MG63 (cell line): ENCODE measurements at regions not wholly inside any gene's neighbourhood (a gene's known extent, or its start where the extent isn't known, plus 50 kb on each side); places are given as distances from the start of the nearest gene placed in this dataset.

ENCODE experiments used
- DNase-seq: peaks from one replicate; pipeline ENCODE4 v3.0.0-alpha.2; 2020
- H3K27me3 ChIP-seq: fragments of 250-450 bp; sonication (Bioruptor Pico); 2 replicates; pipeline ENCODE4 v1.5.1; 2020; ENCODE audit warnings: mild to moderate bottlenecking, moderate library complexity
- H3K36me3 ChIP-seq: fragments of 250-450 bp; sonication (Bioruptor Pico); 2 replicates; pipeline ENCODE4 v1.5.1; 2020; ENCODE audit warnings: mild to moderate bottlenecking, moderate library complexity
- H3K4me3 ChIP-seq: fragments of 250-450 bp; sonication (Bioruptor Pico); 2 replicates; pipeline ENCODE4 v1.5.1; 2020; ENCODE audit warnings: mild to moderate bottlenecking, moderate library complexity
- H3K9me3 ChIP-seq: fragments of 250-450 bp; sonication (Bioruptor Pico); 2 replicates; pipeline ENCODE4 v1.5.1; 2020; ENCODE audit warnings: mild to moderate bottlenecking, moderate library complexity

DNA sequence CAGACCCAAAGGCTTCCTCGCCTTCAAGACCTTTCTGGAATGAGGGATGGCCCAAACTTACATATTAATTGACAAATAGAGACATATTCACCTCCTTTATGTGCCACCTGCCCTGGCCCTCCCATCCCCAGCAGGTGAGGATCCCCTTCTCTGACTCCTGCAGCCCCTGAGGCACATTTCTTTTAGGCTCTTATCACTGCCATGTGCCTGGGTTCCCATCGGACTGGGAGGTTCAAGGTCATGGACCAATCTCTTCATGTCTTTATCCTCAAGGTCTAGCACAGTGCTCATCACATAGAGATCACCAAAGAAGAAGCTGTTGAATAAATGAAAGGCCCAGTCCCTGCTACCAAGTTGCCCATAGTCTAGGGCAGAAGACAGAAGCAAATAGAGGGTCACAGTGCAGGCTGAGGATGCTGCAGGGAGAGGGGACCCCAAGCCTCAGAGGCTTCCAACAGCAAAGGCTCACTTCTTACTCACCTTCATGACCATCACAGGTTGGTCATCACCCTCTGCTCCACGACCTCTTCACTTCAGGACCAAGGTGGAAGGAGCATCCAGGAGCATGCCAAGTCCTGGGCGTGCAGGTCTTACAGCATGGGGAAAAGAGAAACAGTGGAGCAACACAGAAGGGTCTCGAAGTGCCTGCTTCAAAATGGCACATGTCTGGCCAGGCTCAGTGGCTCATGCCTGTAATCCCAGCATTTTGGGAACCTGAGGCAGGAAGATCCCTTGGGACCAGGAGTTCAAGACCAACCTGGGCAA, 193.9 kb downstream of the SMAD2 start:
- no peaks in the 10 kb centered on the region for H3K36me3 ChIP-seq
- no peaks in the 10 kb centered on the region for H3K9me3 ChIP-seq
- DNase-seq = no peak
- peaks cover 9% of the 10 kb centered on the region for H3K27me3 ChIP-seq
- H3K4me3 ChIP-seq = no peak overlapping the region

DNA sequence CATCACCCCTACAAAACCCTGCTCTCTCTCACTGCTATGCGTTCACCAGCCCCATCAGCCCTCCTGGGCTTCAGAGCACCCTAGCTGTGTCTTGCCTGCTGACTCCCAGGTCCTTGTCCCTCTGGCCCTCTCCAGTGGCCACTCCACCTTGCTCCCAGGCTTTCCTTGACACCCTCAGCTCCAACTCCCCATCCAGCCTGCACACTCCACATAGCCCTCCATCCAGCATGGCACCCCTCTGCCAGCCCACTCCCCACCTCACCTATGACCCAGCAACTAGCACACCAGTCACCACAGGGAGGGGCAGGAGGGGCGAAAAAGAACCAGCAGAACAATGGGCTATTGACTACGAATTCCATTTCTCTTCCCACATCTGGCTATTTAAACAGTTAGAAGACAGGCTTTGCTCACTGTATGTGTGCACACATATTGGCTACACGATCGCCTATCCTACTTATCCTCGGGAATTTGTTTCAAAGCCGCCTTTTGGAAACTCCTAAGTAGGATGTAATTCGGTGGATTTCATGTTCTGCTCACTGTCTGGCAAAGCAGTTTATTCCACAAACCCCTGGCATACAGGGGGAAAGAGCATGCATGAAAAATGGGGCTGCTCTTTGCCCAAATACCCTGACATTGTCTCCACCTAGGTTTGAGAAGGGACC, 195.3 kb downstream of the SMAD2 start:
- Histone ChIP-seq H3K36me3 (no peaks in the 10 kb centered on the region), H3K27me3 (peaks cover 3% of the 10 kb centered on the region; the same call in 1 of the 2 replicates), H3K4me3 (no peak overlapping the region), H3K9me3 (no peaks in the 10 kb centered on the region)
- DNase-seq = no peak

DNA sequence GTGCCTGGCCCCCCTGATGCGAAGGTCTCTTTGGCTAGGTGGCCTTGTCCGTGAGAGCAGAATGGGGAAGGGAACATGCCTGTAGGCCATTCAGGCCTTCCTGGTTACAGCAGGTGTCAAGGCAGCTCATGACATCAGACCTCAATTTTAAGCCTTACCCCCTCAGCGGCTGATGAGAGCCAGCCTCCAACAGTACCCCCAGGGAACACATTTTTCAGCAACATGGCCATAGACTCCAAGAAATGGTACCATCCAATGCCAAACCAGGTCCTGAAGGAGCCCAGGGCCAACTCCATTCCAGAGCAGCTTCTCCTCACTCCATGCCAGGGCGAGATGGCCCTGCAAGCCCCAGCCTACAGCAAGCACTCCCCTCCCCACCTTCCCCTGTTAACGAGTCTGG, 199.2 kb downstream of the SMAD2 start:
- H3K27me3 ChIP-seq = peaks cover 3% of the 10 kb centered on the region; the same call in 1 of the 2 replicates
- no peak for DNase-seq
- no peaks in the 10 kb centered on the region for H3K36me3 ChIP-seq
- no peak overlapping the region for H3K4me3 ChIP-seq
- no peaks in the 10 kb centered on the region for H3K9me3 ChIP-seq

- Histone ChIP-seq H3K9me3 (no peaks in the 10 kb centered on the region), H3K27me3 (peaks cover under 1% of the 10 kb centered on the region; the same call in 1 of the 2 replicates), H3K36me3 (no peaks in the 10 kb centered on the region), H3K4me3 (no peak overlapping the region)
- DNase-seq = no peak
Measured at GRCh38 chr18:47730795-47731194, 199.7 kb downstream of the SMAD2 start.

GRCh38 chr18:47729356-47729755, 201.1 kb downstream of the SMAD2 start:
- H3K36me3 ChIP-seq = no peaks in the 10 kb centered on the region
- no peak overlapping the region for H3K4me3 ChIP-seq
- no peak for DNase-seq
- H3K9me3 ChIP-seq = no peaks in the 10 kb centered on the region
- no peaks in the 10 kb centered on the region for H3K27me3 ChIP-seq

GRCh38 chr18:47728921-47729320, 201.5 kb downstream of the SMAD2 start:
- Histone ChIP-seq H3K36me3 (no peaks in the 10 kb centered on the region), H3K27me3 (no peaks in the 10 kb centered on the region), H3K9me3 (no peaks in the 10 kb centered on the region), H3K4me3 (no peak overlapping the region)
- no peak for DNase-seq

- no peaks in the 10 kb centered on the region for H3K9me3 ChIP-seq
- no peak for DNase-seq
- H3K36me3 ChIP-seq = no peaks in the 10 kb centered on the region
- no peaks in the 10 kb centered on the region for H3K27me3 ChIP-seq
- no peak overlapping the region for H3K4me3 ChIP-seq
Measured at GRCh38 chr18:47727409-47727808, 203.1 kb downstream of the SMAD2 start.

DNA sequence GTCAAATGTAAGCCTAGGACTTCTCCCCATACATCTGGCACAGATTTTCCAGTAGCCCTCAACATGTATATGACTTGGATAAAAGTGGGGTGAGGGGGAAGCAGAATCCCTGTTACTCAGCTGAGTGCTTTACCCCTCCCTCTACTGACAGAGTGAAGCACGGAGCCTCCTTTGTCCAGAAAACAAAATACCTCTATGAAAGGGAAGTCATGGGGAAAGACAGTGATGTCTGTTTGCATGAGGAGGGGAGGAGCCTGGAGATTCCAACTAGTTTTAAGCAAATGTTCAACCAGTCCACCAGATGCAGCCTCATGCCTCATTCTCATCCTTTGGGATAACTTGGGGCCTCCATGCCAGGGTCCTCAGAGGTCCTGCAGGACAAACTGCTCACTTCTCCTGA, 203.9 kb downstream of the SMAD2 start:
- no peak for DNase-seq
- Histone ChIP-seq H3K4me3 (no peak overlapping the region), H3K9me3 (no peaks in the 10 kb centered on the region), H3K27me3 (no peaks in the 10 kb centered on the region), H3K36me3 (no peaks in the 10 kb centered on the region)

- Histone ChIP-seq H3K4me3 (no peak overlapping the region), H3K36me3 (no peaks in the 10 kb centered on the region), H3K9me3 (no peaks in the 10 kb centered on the region), H3K27me3 (no peaks in the 10 kb centered on the region)
- no peak for DNase-seq
Measured at GRCh38 chr18:47725656-47726055, 204.8 kb downstream of the SMAD2 start.

GRCh38 chr18:47724186-47724975, 206.1 kb downstream of the SMAD2 start:
- DNase-seq = no peak
- H3K36me3 ChIP-seq = no peaks in the 10 kb centered on the region
- no peaks in the 10 kb centered on the region for H3K27me3 ChIP-seq
- H3K9me3 ChIP-seq = no peaks in the 10 kb centered on the region
- H3K4me3 ChIP-seq = no peak overlapping the region

GRCh38 chr18:47721876-47722275, 208.6 kb downstream of the SMAD2 start:
- no peak overlapping the region for H3K4me3 ChIP-seq
- DNase-seq = no peak
- H3K27me3 ChIP-seq = no peaks in the 10 kb centered on the region
- H3K36me3 ChIP-seq = no peaks in the 10 kb centered on the region
- no peaks in the 10 kb centered on the region for H3K9me3 ChIP-seq

GRCh38 chr18:47720741-47721140, 209.7 kb downstream of the SMAD2 start:
- no peaks in the 10 kb centered on the region for H3K27me3 ChIP-seq
- no peaks in the 10 kb centered on the region for H3K36me3 ChIP-seq
- no peak for DNase-seq
- H3K9me3 ChIP-seq = no peaks in the 10 kb centered on the region
- H3K4me3 ChIP-seq = no peak overlapping the region

GRCh38 chr18:47719096-47719780, 211.2 kb downstream of the SMAD2 start:
- H3K27me3 ChIP-seq = no peaks in the 10 kb centered on the region
- no peak for DNase-seq
- no peaks in the 10 kb centered on the region for H3K9me3 ChIP-seq
- no peak overlapping the region for H3K4me3 ChIP-seq
- H3K36me3 ChIP-seq = no peaks in the 10 kb centered on the region

- Histone ChIP-seq H3K9me3 (no peaks in the 10 kb centered on the region), H3K4me3 (no peak overlapping the region), H3K36me3 (no peaks in the 10 kb centered on the region), H3K27me3 (no peaks in the 10 kb centered on the region)
- no peak for DNase-seq
Measured at GRCh38 chr18:47718646-47719045, 211.8 kb downstream of the SMAD2 start.

- H3K36me3 ChIP-seq = no peaks in the 10 kb centered on the region
- H3K9me3 ChIP-seq = no peaks in the 10 kb centered on the region
- no peak for DNase-seq
- no peaks in the 10 kb centered on the region for H3K27me3 ChIP-seq
- no peak overlapping the region for H3K4me3 ChIP-seq
Measured at GRCh38 chr18:47717257-47717656, 213.2 kb downstream of the SMAD2 start.

DNA sequence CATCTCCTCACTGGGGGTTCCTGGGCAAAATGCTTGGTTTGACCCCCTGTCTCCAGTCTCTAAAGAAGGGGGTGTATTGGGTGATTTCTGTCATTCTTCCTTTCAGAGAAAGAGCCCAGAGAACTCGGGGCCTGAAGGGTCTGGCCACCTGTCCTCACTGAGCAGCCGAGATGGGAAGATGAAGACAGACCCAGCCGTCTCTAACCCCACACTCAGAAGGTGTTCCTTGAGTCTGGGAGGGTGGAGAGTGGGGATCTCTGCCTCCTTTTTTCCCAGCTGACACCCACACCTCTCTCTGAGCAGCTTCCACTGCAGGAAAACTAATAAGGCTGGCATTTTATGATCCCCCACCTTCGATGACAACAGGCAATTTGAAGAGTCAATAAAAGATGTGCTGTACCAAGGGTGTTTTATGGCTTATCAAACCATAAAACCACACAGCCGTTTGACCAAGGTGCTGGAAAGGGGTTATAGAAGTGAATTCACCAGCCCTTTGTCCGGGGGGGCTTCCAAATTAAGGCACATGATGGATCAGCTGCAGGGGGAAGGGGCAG, 213.8 kb downstream of the SMAD2 start:
- Histone ChIP-seq H3K4me3 (no peak overlapping the region), H3K27me3 (no peaks in the 10 kb centered on the region), H3K9me3 (no peaks in the 10 kb centered on the region), H3K36me3 (no peaks in the 10 kb centered on the region)
- no peak for DNase-seq

- Histone ChIP-seq H3K36me3 (no peaks in the 10 kb centered on the region), H3K27me3 (no peaks in the 10 kb centered on the region), H3K9me3 (no peaks in the 10 kb centered on the region), H3K4me3 (no peak overlapping the region)
- DNase-seq = no peak
Measured at GRCh38 chr18:47710451-47710850, 220.0 kb downstream of the SMAD2 start.
